Calu3 (cell line): ENCODE measurements at regions not wholly inside any gene's neighbourhood (a gene's known extent, or its start where the extent isn't known, plus 50 kb on each side); places are given as distances from the start of the nearest gene placed in this dataset.

ENCODE experiments used
- BruUV-seq: library from RNA; stranded (reverse); fragments of 400-500 nt; replicated peaks from 2 replicates; lab custom pipeline; 2021; lab: Mats Ljungman, UMichigan
- CTCF ChIA-PET: fragments of 300-600 bp; sonication (Branson Sonifier 250); formaldehyde crosslinking; loops from one replicate; lab custom pipeline; 2022; ENCODE audit warnings: antibody characterized with exemption; lab: Charles Lee
- DNase-seq: peaks from one replicate; pipeline ENCODE4 v3.0.0; 2022
- H3K27ac Mint-ChIP-seq: one replicate; pipeline ENCODE4 v1.8.0; 2022; ENCODE audit warnings: mixed read lengths; ENCODE audit not compliant: unreplicated experiment
- H3K27me3 Mint-ChIP-seq: one replicate; pipeline ENCODE4 v1.8.0; 2022; ENCODE audit warnings: mixed read lengths; ENCODE audit not compliant: unreplicated experiment
- H3K36me3 Mint-ChIP-seq: one replicate; pipeline ENCODE4 v1.8.0; 2022; ENCODE audit warnings: mild to moderate bottlenecking, moderate library complexity, mixed read lengths; ENCODE audit not compliant: insufficient read depth, unreplicated experiment
- H3K4me1 Mint-ChIP-seq: one replicate; pipeline ENCODE4 v1.8.0; 2022; ENCODE audit warnings: mild to moderate bottlenecking, low read depth, mixed read lengths; ENCODE audit not compliant: unreplicated experiment
- H3K4me3 Mint-ChIP-seq: one replicate; pipeline ENCODE4 v1.8.0; 2022; ENCODE audit warnings: mild to moderate bottlenecking, low read depth, moderate library complexity, mixed read lengths; ENCODE audit not compliant: unreplicated experiment
- H3K9me3 Mint-ChIP-seq: one replicate; pipeline ENCODE4 v1.8.0; 2022; ENCODE audit warnings: low read depth, mixed read lengths; ENCODE audit not compliant: unreplicated experiment
- CTCF ChIP-seq: fragments of 200-600 bp; IDR thresholded peaks from one replicate; pipeline ENCODE4 v1.8.0; 2022; ENCODE audit warnings: antibody characterized with exemption; ENCODE audit not compliant: unreplicated experiment
- intact Hi-C: fragments of 100-400 bp; cut with micrococcal nuclease; formaldehyde crosslinking; loops from one replicate; pipeline ENCODE4 v1.10.0; 2022; ENCODE audit not compliant: unreplicated experiment

GRCh38 chr7:116441534-116441933 lies 58.0 kb upstream of the CAV2 start:
- no peak for DNase-seq
- Mint-ChIP-seq H3K9me3 (peaks cover 5% of the 10 kb centered on the region), H3K4me1 (peaks cover 61% of the 10 kb centered on the region), H3K27me3 (no peaks in the 10 kb centered on the region), H3K4me3 (no peak overlapping the region), H3K27ac (peak overlapping the region; percentile 71), H3K36me3 (peaks cover 12% of the 10 kb centered on the region)
- no peak for TF ChIP-seq CTCF
- intact Hi-C loops, result loop anchor here (5.0 kb wide), 4 partner anchors 61 to 169 kb away; partner anchors contain the start of gene CAV1
- BruUV-seq, result no TSS peak
- CTCF ChIA-PET, result interaction anchor here (0.6 to 1.1 kb wide), 3 partner anchors 19 to 293 kb away, joined by 4 to 6 read pairs (median 4); no protein-coding TSS in a partner anchor

GRCh38 chr7:116443101-116443523 lies 56.4 kb upstream of the CAV2 start:
- BruUV-seq, result no TSS peak

GRCh38 chr7:116443646-116444045 lies 55.9 kb upstream of the CAV2 start:
- peak overlapping the region; percentile 71 for H3K27ac Mint-ChIP-seq
- no peak overlapping the region for H3K4me3 Mint-ChIP-seq
- H3K36me3 Mint-ChIP-seq, result peaks cover 12% of the 10 kb centered on the region
- CTCF ChIA-PET, result interaction anchor here (1.0 to 1.8 kb wide), 4 partner anchors 8 to 129 kb away, joined by 4 to 8 read pairs (median 4); no protein-coding TSS in a partner anchor
- H3K4me1 Mint-ChIP-seq, result peaks cover 63% of the 10 kb centered on the region
- no peak for DNase-seq
- intact Hi-C loops, result loop anchor here (5.0 kb wide), 4 partner anchors 59 to 171 kb away; partner anchors contain the start of gene CAV1
- no TSS peak for BruUV-seq
- TF ChIP-seq CTCF, result no peak
- H3K9me3 Mint-ChIP-seq, result peaks cover 5% of the 10 kb centered on the region
- H3K27me3 Mint-ChIP-seq, result no peaks in the 10 kb centered on the region

More at GRCh38 chr7:116443101-116443523, 56.4 kb upstream of the CAV2 start:
- Mint-ChIP-seq H3K27me3 (no peaks in the 10 kb centered on the region), H3K36me3 (peaks cover 12% of the 10 kb centered on the region), H3K9me3 (peaks cover 5% of the 10 kb centered on the region), H3K4me3 (no peak overlapping the region), H3K4me1 (peaks cover 65% of the 10 kb centered on the region), H3K27ac (peak overlapping the region; percentile 71)
- peak; percentile 36 for DNase-seq
- CTCF ChIA-PET, result interaction anchor here (1.0 to 1.8 kb wide), 5 partner anchors 9 to 146 kb away, joined by 4 to 12 read pairs (median 5); no protein-coding TSS in a partner anchor
- intact Hi-C loops, result loop anchor here (5.0 kb wide), 4 partner anchors 59 to 171 kb away; partner anchors contain the start of gene CAV1
- no peak for TF ChIP-seq CTCF

- H3K9me3 Mint-ChIP-seq, result peaks cover 3% of the 10 kb centered on the region
Observed at GRCh38 chr7:116445447-116446211, 53.9 kb upstream of the CAV2 start.

More at GRCh38 chr7:116445447-116446211, 53.9 kb upstream of the CAV2 start:
- no peak for DNase-seq
- intact Hi-C loops, result no loop called here
- CTCF ChIA-PET, result no interaction called here
- no peak for TF ChIP-seq CTCF
- no peak overlapping the region for H3K4me3 Mint-ChIP-seq
- BruUV-seq, result no TSS peak
- H3K4me1 Mint-ChIP-seq, result peaks cover 55% of the 10 kb centered on the region
- peak overlapping the region; percentile 51 for H3K27ac Mint-ChIP-seq
- no peaks in the 10 kb centered on the region for H3K27me3 Mint-ChIP-seq
- H3K36me3 Mint-ChIP-seq, result peaks cover 12% of the 10 kb centered on the region
